ENCODE measurements at regions not wholly inside any gene's neighbourhood (a gene's known extent, or its start where the extent isn't known, plus 50 kb on each side); places are given as distances from the start of the nearest gene placed in this dataset.

DNA sequence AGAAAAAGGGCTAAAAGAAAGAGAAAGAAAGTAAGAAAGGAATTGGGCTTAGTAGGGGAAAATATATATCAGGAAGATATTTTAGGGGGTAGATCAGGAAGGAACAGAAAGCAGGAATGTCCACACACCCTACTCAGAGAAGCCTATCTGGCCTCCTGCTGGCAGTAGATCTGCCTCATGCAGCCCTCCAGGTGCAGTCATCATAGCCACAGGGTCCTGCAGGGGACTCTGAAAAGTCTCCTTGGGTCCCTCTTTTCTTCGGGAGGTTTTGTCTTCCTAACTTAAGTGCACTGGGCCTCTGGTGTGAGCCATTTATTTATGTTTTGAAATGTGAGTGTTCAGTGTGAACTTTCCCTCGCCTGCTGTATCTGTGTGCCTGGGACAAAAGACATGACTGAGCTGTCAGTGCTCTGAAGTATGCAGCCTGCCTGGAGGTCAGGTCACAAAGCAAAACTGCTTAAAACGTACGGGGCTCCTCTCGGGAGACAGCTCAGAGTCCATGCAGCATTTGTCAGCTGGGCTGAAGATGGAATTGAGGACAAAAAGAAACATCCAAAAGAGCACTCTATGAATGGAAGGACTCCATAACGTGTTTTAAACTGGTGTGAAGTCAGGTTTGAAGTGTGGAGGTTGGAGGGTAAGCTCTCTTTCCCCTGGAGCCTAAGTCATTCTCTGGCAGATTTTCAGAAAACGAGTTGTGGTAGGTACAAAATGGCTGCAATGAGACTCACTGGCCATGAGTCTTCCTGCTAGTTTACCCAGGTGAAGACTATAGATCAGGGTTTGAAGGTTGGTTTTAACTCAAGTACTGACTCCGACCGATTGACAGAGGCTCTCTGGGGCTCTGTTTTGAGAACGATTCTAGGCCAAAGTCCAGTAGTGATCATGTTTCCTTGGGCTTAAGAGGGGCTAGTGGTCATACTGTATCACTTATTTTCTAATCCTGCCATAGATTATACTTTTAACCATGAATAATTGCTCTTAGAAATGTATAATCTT is 151.8 kb upstream of the GDNF start:
- intact Hi-C loops (cut with micrococcal nuclease) = no loop called here
- DNase-seq = no peak
- no peaks in the 10 kb centered on the region for H3K79me2 ChIP-seq (ENCODE audit: insufficient read depth, low read length)
- Mint-ChIP-seq H3K9me3 (peaks cover 0 to 5% (median 2%) of the 10 kb centered on the region in 7 donors), H3K4me3 (no peak overlapping the region), H3K27me3 (ENCODE audit: low read depth in 3 of 3) (peaks cover 0 to 4% (median 3%) of the 10 kb centered on the region in 3 donors), H3K4me1 (no peaks in the 10 kb centered on the region), H3K27ac (no peak overlapping the region), H3K36me3 (no peaks in the 10 kb centered on the region)
- H2AFZ ChIP-seq (ENCODE audit: insufficient read depth, low read depth, low read length, poor library complexity, severe bottlenecking) = no peak overlapping the region
- no peaks in the 10 kb centered on the region for H3K4me1 ChIP-seq (ENCODE audit: control insufficient read depth in 1 of 2, insufficient read depth in 2 of 2, low read length in 2 of 2)
- H3K4me3 ChIP-seq (replicated peaks in 1 of 3; ENCODE audit: low read depth in 2 of 3, low read length in 3 of 3) = no peak overlapping the region
- no peaks in the 10 kb centered on the region for H3K27me3 ChIP-seq (ENCODE audit: control insufficient read depth in 2 of 2, insufficient read depth in 2 of 2, low read length in 2 of 2)
- H4K20me1 ChIP-seq (ENCODE audit: insufficient read depth, low read length) = no peaks in the 10 kb centered on the region
- TF ChIP-seq, protein P1, sequence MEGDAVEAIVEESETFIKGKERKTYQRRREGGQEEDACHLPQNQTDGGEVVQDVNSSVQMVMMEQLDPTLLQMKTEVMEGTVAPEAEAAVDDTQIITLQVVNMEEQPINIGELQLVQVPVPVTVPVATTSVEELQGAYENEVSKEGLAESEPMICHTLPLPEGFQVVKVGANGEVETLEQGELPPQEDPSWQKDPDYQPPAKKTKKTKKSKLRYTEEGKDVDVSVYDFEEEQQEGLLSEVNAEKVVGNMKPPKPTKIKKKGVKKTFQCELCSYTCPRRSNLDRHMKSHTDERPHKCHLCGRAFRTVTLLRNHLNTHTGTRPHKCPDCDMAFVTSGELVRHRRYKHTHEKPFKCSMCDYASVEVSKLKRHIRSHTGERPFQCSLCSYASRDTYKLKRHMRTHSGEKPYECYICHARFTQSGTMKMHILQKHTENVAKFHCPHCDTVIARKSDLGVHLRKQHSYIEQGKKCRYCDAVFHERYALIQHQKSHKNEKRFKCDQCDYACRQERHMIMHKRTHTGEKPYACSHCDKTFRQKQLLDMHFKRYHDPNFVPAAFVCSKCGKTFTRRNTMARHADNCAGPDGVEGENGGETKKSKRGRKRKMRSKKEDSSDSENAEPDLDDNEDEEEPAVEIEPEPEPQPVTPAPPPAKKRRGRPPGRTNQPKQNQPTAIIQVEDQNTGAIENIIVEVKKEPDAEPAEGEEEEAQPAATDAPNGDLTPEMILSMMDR (IDR thresholded peaks at IDR 0.05) = no peak
- H3K4me2 ChIP-seq (replicated peaks; ENCODE audit: extremely low read depth, low read length, poor library complexity, severe bottlenecking) = no peak overlapping the region
- 83% methylated on average over 4 of the region's 10 CpGs for WGBS (ENCODE audit: insufficient coverage)
- no peaks in the 10 kb centered on the region for H3K9me3 ChIP-seq (replicated peaks in 1 of 2; ENCODE audit: control insufficient read depth in 1 of 2, insufficient read depth in 1 of 2, low read length in 2 of 2)
- no peaks in the 10 kb centered on the region for H3K36me3 ChIP-seq (replicated peaks in 1 of 2; ENCODE audit: control insufficient read depth in 1 of 2, insufficient read depth in 2 of 2, low read length in 2 of 2)
- no peak overlapping the region for H3K9ac ChIP-seq (ENCODE audit: insufficient read depth, low read length, poor library complexity, severe bottlenecking)
- H3K27ac ChIP-seq (ENCODE audit: low read depth in 1 of 2, low read length in 2 of 2) = no peak overlapping the region

DNA sequence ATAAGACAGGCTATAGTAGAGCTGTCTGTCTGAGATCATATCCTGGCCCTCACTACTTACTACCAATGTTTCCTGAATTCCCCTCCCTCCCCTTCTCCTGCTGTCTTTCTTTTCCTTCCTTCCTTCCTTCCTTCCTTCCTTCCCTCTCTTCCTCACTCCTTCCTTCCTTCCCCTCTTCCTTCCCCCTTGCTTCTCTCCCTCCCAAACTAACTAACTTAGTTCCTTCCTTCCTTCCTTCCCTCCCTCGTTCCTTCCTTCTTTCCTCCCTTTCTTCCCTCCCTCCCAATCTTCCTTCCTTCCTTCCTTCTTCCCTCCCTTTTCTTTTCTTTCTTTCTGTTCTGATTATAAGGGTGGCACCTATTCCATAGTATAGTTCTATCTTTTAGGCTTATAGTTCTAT is 150.0 kb upstream of the GDNF start:
- H3K9me3 Mint-ChIP-seq = peaks cover 0 to 6% (median 4%) of the 10 kb centered on the region in 7 donors
- Histone ChIP-seq H3K9ac (ENCODE audit: insufficient read depth, low read length, poor library complexity, severe bottlenecking) (no peak overlapping the region), H4K20me1 (ENCODE audit: insufficient read depth, low read length) (no peaks in the 10 kb centered on the region), H3K27me3 (ENCODE audit: control insufficient read depth in 2 of 2, insufficient read depth in 2 of 2, low read length in 2 of 2) (no peaks in the 10 kb centered on the region), H3K27ac (ENCODE audit: low read depth in 1 of 2, low read length in 2 of 2) (no peak overlapping the region), H2AFZ (ENCODE audit: insufficient read depth, low read depth, low read length, poor library complexity, severe bottlenecking) (no peak overlapping the region), H3K4me1 (ENCODE audit: control insufficient read depth in 1 of 2, insufficient read depth in 2 of 2, low read length in 2 of 2) (no peaks in the 10 kb centered on the region), H3K4me2 (replicated peaks; ENCODE audit: extremely low read depth, low read length, poor library complexity, severe bottlenecking) (no peak overlapping the region), H3K9me3 (replicated peaks in 1 of 2; ENCODE audit: control insufficient read depth in 1 of 2, insufficient read depth in 1 of 2, low read length in 2 of 2) (no peaks in the 10 kb centered on the region), H3K79me2 (ENCODE audit: insufficient read depth, low read length) (no peaks in the 10 kb centered on the region), H3K36me3 (replicated peaks in 1 of 2; ENCODE audit: control insufficient read depth in 1 of 2, insufficient read depth in 2 of 2, low read length in 2 of 2) (no peaks in the 10 kb centered on the region), H3K4me3 (replicated peaks in 1 of 3; ENCODE audit: low read depth in 2 of 3, low read length in 3 of 3) (no peak overlapping the region)
- intact Hi-C loops (cut with micrococcal nuclease) = no loop called here
- H3K36me3 Mint-ChIP-seq = no peaks in the 10 kb centered on the region
- no peaks in the 10 kb centered on the region for H3K4me1 Mint-ChIP-seq
- WGBS (ENCODE audit: insufficient coverage) = no CpG with 5 or more reads among the region's 1 CpG
- TF ChIP-seq, protein P1 (IDR thresholded peaks at IDR 0.05) = no peak
- peaks cover 0 to 4% (median 3%) of the 10 kb centered on the region in 3 donors for H3K27me3 Mint-ChIP-seq (ENCODE audit: low read depth in 3 of 3)
- no peak overlapping the region for H3K4me3 Mint-ChIP-seq
- no peak overlapping the region for H3K27ac Mint-ChIP-seq
- DNase-seq = no peak

Measured in CD14-positive monocyte (primary cell).